ENCODE measurements at regions not wholly inside any gene's neighbourhood (a gene's known extent, or its start where the extent isn't known, plus 50 kb on each side); places are given as distances from the start of the nearest gene placed in this dataset.
"Not testable (repeated sequence)": the region's sequence is repeated elsewhere in the genome, so short reads cannot be mapped to it uniquely, and the experiment has no call there.

DNA sequence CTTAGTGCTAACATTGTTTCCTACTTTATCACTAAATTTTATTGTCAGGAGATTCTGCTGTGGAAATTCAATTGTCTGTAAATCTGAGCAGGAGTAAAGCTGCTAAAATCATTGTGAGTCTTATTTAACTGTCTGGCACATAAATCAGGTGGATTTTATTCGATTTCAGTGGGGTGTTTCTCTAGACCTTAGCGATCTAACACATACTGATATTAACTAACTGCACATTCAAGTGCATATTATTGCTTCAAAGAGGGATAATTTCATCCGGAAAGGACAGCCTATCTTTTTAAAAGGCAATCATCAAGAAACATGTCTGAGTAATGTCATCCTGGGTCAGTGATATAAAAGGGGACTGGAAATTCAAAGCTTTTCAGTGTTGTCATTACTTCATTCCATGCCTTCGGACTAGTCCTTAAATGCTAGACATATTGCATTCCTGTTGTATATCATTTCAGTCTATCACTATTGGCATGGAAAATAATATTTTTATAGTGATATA, 388.7 kb downstream of the PCDH10 start:
- no peak overlapping the region for H3K9ac ChIP-seq (ENCODE audit: low read length)

DNA sequence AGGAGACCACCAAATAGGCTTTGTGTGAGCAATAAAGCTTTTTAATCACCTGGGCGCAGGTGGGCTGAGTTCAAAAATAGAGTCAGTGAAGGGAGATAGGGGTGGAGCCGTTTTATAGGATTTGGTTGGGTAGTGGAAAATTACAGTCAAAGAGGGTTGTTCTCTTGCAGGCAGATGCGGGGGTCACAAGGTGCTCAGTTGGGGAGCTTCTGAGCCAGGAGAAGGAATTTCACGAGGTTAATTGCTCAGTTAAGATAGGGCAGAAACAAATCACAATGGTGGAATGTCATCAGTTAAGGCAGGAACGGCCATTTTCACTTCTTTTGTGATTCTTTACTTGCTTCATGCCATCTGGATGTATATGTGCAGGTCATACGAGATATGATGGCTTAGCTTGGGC, 385.1 kb downstream of the PCDH10 start:
- not testable (repeated sequence) for H4K20me1 ChIP-seq (ENCODE audit: insufficient read depth); H3K27me3 ChIP-seq (ENCODE audit: insufficient read depth, low read depth, low read length); H3K4me2 ChIP-seq (ENCODE audit: low read length); H3K27ac ChIP-seq (ENCODE audit: low read length); H3K79me2 ChIP-seq (replicated peaks; ENCODE audit: insufficient read depth, low read length); H3K9ac ChIP-seq (ENCODE audit: low read length); H3K36me3 ChIP-seq (ENCODE audit: insufficient read depth, low read length); H3F3A ChIP-seq (ENCODE audit: insufficient read depth, low read length, poor library complexity, severe bottlenecking); H3K9me3 ChIP-seq (ENCODE audit: low read length); H2AFZ ChIP-seq (ENCODE audit: low read depth, low read length); H3K9me2 ChIP-seq (ENCODE audit: insufficient read depth, low read length); H3K4me3 ChIP-seq (ENCODE audit: low read length)

More for the DNA sequence above, 388.7 kb downstream of the PCDH10 start:
- peak; percentile 65 for TF ChIP-seq POLR2AphosphoS5 (IDR thresholded peaks at IDR 0.05)
- TF ChIP-seq EP300 (conservative IDR thresholded peaks at IDR 0.05; ENCODE audit: poor library complexity, severe bottlenecking): peak; percentile 85
- TF ChIP-seq, protein P1, sequence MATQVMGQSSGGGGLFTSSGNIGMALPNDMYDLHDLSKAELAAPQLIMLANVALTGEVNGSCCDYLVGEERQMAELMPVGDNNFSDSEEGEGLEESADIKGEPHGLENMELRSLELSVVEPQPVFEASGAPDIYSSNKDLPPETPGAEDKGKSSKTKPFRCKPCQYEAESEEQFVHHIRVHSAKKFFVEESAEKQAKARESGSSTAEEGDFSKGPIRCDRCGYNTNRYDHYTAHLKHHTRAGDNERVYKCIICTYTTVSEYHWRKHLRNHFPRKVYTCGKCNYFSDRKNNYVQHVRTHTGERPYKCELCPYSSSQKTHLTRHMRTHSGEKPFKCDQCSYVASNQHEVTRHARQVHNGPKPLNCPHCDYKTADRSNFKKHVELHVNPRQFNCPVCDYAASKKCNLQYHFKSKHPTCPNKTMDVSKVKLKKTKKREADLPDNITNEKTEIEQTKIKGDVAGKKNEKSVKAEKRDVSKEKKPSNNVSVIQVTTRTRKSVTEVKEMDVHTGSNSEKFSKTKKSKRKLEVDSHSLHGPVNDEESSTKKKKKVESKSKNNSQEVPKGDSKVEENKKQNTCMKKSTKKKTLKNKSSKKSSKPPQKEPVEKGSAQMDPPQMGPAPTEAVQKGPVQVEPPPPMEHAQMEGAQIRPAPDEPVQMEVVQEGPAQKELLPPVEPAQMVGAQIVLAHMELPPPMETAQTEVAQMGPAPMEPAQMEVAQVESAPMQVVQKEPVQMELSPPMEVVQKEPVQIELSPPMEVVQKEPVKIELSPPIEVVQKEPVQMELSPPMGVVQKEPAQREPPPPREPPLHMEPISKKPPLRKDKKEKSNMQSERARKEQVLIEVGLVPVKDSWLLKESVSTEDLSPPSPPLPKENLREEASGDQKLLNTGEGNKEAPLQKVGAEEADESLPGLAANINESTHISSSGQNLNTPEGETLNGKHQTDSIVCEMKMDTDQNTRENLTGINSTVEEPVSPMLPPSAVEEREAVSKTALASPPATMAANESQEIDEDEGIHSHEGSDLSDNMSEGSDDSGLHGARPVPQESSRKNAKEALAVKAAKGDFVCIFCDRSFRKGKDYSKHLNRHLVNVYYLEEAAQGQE (IDR thresholded peaks at IDR 0.05; ENCODE audit: borderline replicate concordance): no peak
- TF ChIP-seq, protein P2, sequence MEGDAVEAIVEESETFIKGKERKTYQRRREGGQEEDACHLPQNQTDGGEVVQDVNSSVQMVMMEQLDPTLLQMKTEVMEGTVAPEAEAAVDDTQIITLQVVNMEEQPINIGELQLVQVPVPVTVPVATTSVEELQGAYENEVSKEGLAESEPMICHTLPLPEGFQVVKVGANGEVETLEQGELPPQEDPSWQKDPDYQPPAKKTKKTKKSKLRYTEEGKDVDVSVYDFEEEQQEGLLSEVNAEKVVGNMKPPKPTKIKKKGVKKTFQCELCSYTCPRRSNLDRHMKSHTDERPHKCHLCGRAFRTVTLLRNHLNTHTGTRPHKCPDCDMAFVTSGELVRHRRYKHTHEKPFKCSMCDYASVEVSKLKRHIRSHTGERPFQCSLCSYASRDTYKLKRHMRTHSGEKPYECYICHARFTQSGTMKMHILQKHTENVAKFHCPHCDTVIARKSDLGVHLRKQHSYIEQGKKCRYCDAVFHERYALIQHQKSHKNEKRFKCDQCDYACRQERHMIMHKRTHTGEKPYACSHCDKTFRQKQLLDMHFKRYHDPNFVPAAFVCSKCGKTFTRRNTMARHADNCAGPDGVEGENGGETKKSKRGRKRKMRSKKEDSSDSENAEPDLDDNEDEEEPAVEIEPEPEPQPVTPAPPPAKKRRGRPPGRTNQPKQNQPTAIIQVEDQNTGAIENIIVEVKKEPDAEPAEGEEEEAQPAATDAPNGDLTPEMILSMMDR (IDR thresholded peaks at IDR 0.05; ENCODE audit: poor library complexity, severe bottlenecking): no peak
- H3K79me2 ChIP-seq (replicated peaks; ENCODE audit: insufficient read depth, low read length): no peaks in the 10 kb centered on the region
- H4K20me1 ChIP-seq (ENCODE audit: insufficient read depth): no peaks in the 10 kb centered on the region
- H2AFZ ChIP-seq (ENCODE audit: low read depth, low read length): no peak overlapping the region
- H3K36me3 ChIP-seq (ENCODE audit: insufficient read depth, low read length): no peaks in the 10 kb centered on the region
- H3K27me3 ChIP-seq (ENCODE audit: insufficient read depth, low read depth, low read length): no peaks in the 10 kb centered on the region
- no peaks in the 10 kb centered on the region for H3K9me3 ChIP-seq (ENCODE audit: low read length)
- H3F3A ChIP-seq (ENCODE audit: insufficient read depth, low read length, poor library complexity, severe bottlenecking): no peaks in the 10 kb centered on the region
- H3K9me2 ChIP-seq (ENCODE audit: insufficient read depth, low read length): no peaks in the 10 kb centered on the region
- peak overlapping the region; percentile 3 for H3K27ac ChIP-seq (ENCODE audit: low read length)
- no peak overlapping the region for H3K4me3 ChIP-seq (ENCODE audit: low read length)
- no peak overlapping the region for H3K4me2 ChIP-seq (ENCODE audit: low read length)

DNA sequence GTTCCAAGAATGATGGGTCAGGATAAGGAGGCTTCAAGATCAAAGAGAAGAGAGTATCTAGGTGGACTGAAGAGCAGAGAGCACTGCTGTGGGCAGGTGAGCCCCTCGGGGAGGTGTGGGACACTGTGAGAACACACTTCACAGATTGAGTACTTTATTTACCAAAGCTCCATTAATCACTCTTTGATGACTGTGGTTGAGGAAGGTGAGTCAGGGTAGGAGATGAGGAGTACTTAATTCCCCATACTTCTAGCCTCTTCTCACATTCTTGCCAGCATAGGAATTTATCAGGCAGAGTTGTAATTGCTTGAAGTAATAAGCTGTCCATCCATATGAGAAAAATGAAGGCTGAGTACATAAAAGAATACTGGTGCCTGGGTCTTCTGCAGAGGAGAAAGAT, 375.3 kb downstream of the PCDH10 start:
- TF ChIP-seq, protein P2 (IDR thresholded peaks at IDR 0.05; ENCODE audit: poor library complexity, severe bottlenecking): no peak
- TF ChIP-seq TAF1 (IDR thresholded peaks at IDR 0.05; ENCODE audit: low read depth) (no peak), POLR2AphosphoS5 (IDR thresholded peaks at IDR 0.05) (no peak), EP300 (conservative IDR thresholded peaks at IDR 0.05; ENCODE audit: poor library complexity, severe bottlenecking) (no peak), EZH2 (IDR thresholded peaks at IDR 0.05; ENCODE audit: borderline replicate concordance, insufficient read depth, low read length, poor library complexity, severe bottlenecking) (no peak), RAD21 (conservative IDR thresholded peaks at IDR 0.05) (no peak), SMC3 (conservative IDR thresholded peaks at IDR 0.05; ENCODE audit: poor library complexity) (no peak), MXI1 (conservative IDR thresholded peaks at IDR 0.05; ENCODE audit: poor library complexity, severe bottlenecking) (no peak)
- TF ChIP-seq, protein P1 (IDR thresholded peaks at IDR 0.05; ENCODE audit: borderline replicate concordance): no peak
- no peaks in the 10 kb centered on the region for H3K27me3 ChIP-seq (ENCODE audit: insufficient read depth, low read depth, low read length)
- no peak overlapping the region for H3K27ac ChIP-seq (ENCODE audit: low read length)

More for the DNA sequence above, 375.3 kb downstream of the PCDH10 start:
- H3K36me3 ChIP-seq (ENCODE audit: insufficient read depth, low read length): no peaks in the 10 kb centered on the region
- H3K79me2 ChIP-seq (replicated peaks; ENCODE audit: insufficient read depth, low read length): no peaks in the 10 kb centered on the region
- no peaks in the 10 kb centered on the region for H3K9me2 ChIP-seq (ENCODE audit: insufficient read depth, low read length)
- H3K4me2 ChIP-seq (ENCODE audit: low read length): no peak overlapping the region
- no peaks in the 10 kb centered on the region for H3F3A ChIP-seq (ENCODE audit: insufficient read depth, low read length, poor library complexity, severe bottlenecking)
- H3K9me3 ChIP-seq (ENCODE audit: low read length): no peaks in the 10 kb centered on the region
- no peak overlapping the region for H3K9ac ChIP-seq (ENCODE audit: low read length)
- H3K4me3 ChIP-seq (ENCODE audit: low read length): no peak overlapping the region
- no peaks in the 10 kb centered on the region for H4K20me1 ChIP-seq (ENCODE audit: insufficient read depth)
- H2AFZ ChIP-seq (ENCODE audit: low read depth, low read length): no peak overlapping the region

All from neural cell (in vitro differentiated cells).